Naive thymus-derived CD8-positive, alpha-beta T cell (primary cell): ENCODE measurements at regions not wholly inside any gene's neighbourhood (a gene's known extent, or its start where the extent isn't known, plus 50 kb on each side); places are given as distances from the start of the nearest gene placed in this dataset.
"Not testable (repeated sequence)": the region's sequence is repeated elsewhere in the genome, so short reads cannot be mapped to it uniquely, and the experiment has no call there.

Experiments
- ATAC-seq, 2 donors: fragments of 150-1000 bp; cut with Tn5 transposase in 1 of 2; sonication (Bioruptor Pico), chemical (Tn5 transposase) in 1 of 2; 1 replicate in 1 of 2; 2 replicates in 1 of 2; pipeline ENCODE4 v1.10.0; 2021; ENCODE audit warnings: mild to moderate bottlenecking in 2 of 2, moderate library complexity in 2 of 2
- POLR2A ChIA-PET: fragments of 350-600 bp; sonication (Branson Sonifier 250); formaldehyde crosslinking; loops from one replicate; lab custom pipeline; 2021; ENCODE audit warnings: antibody characterized with exemption; lab: Charles Lee
- DNase-seq, 10 donors: peaks; one replicate each; pipeline versions ENCODE4 v3.0.0 to v3.0.0-alpha.2; 2020 to 2022
- H3K27ac Mint-ChIP-seq, 10 donors: one replicate each; pipeline ENCODE4 v1.8.0; 2020 to 2022; ENCODE audit warnings: mild to moderate bottlenecking in 10 of 10, mixed read lengths in 10 of 10, moderate library complexity in 4 of 10, inconsistent platforms in 1 of 10
- H3K27me3 Mint-ChIP-seq, 5 donors: one replicate each; pipeline ENCODE4 v1.8.0; 2021 to 2022; ENCODE audit warnings: mixed read lengths in 5 of 5
- H3K36me3 Mint-ChIP-seq, 3 donors: one replicate each; pipeline ENCODE4 v1.8.0; 2020 to 2022; ENCODE audit warnings: mixed read lengths in 3 of 3, mild to moderate bottlenecking in 2 of 3, inconsistent platforms in 1 of 3
- H3K4me1 Mint-ChIP-seq, 4 donors: one replicate each; pipeline ENCODE4 v1.8.0; 2021 to 2022; ENCODE audit warnings: mixed read lengths in 4 of 4
- H3K4me3 Mint-ChIP-seq, 10 donors: one replicate each; pipeline ENCODE4 v1.8.0; 2020 to 2022; ENCODE audit warnings: mild to moderate bottlenecking in 10 of 10, mixed read lengths in 10 of 10, moderate library complexity in 6 of 10, inconsistent platforms in 1 of 10
- H3K9me3 Mint-ChIP-seq, 9 donors: one replicate each; pipeline ENCODE4 v1.8.0; 2020 to 2022; ENCODE audit warnings: mixed read lengths in 9 of 9, mild to moderate bottlenecking in 3 of 9, inconsistent platforms in 1 of 9, moderate library complexity in 1 of 9

- H3K27ac Mint-ChIP-seq = no peak overlapping the region
- POLR2A ChIA-PET = no interaction called here
- peaks cover 0 to 9% (median 0%) of the 10 kb centered on the region in 9 donors for H3K9me3 Mint-ChIP-seq
- peaks cover 0 to 3% (median 1%) of the 10 kb centered on the region in 5 donors for H3K27me3 Mint-ChIP-seq
- H3K36me3 Mint-ChIP-seq = no peaks in the 10 kb centered on the region
- no peaks in the 10 kb centered on the region for H3K4me1 Mint-ChIP-seq
- no peak overlapping the region for H3K4me3 Mint-ChIP-seq
- ATAC-seq = no peak
- no peak for DNase-seq
These were observed 144.2 kb upstream of the RAPGEF2 start for GRCh38 chr4:158958489-158959270.

- Mint-ChIP-seq H3K27me3 (peaks cover 0 to 16% (median 3%) of the 10 kb centered on the region in 5 donors), H3K4me3 (no peak overlapping the region), H3K36me3 (peaks cover 0 to 5% (median 0%) of the 10 kb centered on the region in 3 donors), H3K27ac (no peak overlapping the region), H3K4me1 (no peaks in the 10 kb centered on the region), H3K9me3 (peaks cover 0 to 9% (median 0%) of the 10 kb centered on the region in 9 donors)
- POLR2A ChIA-PET = no interaction called here
- DNase-seq (no peak), ATAC-seq (no peak)
These were observed 140.5 kb upstream of the RAPGEF2 start for GRCh38 chr4:158962393-158962792.

- not testable (repeated sequence) for H3K9me3 Mint-ChIP-seq
- POLR2A ChIA-PET = interaction anchor here (0.5 to 0.6 kb wide), 2 partner anchors 20 to 179 kb away, joined by 3 to 9 read pairs; no protein-coding TSS in a partner anchor
These were observed 139.6 kb upstream of the RAPGEF2 start for GRCh38 chr4:158963282-158963681.

GRCh38 chr4:158964114-158964727 lies 138.7 kb upstream of the RAPGEF2 start:
- Mint-ChIP-seq H3K36me3 (peaks cover 0 to 5% (median 0%) of the 10 kb centered on the region in 3 donors), H3K4me1 (no peaks in the 10 kb centered on the region), H3K27ac (no peak overlapping the region), H3K4me3 (no peak overlapping the region), H3K9me3 (peaks cover 0 to 9% (median 0%) of the 10 kb centered on the region in 9 donors), H3K27me3 (peaks cover 0 to 16% (median 3%) of the 10 kb centered on the region in 5 donors)
- no peak for DNase-seq
- POLR2A ChIA-PET = no interaction called here
- ATAC-seq = no peak

More at GRCh38 chr4:158963282-158963681, 139.6 kb upstream of the RAPGEF2 start:
- not testable (repeated sequence) for H3K36me3 Mint-ChIP-seq, H3K4me3 Mint-ChIP-seq, H3K27ac Mint-ChIP-seq, ATAC-seq, H3K4me1 Mint-ChIP-seq, DNase-seq
- H3K27me3 Mint-ChIP-seq = peaks cover 0 to 16% (median 3%) of the 10 kb centered on the region in 5 donors

- DNase-seq (no peak), ATAC-seq (no peak)
- Mint-ChIP-seq H3K27ac (no peak overlapping the region), H3K27me3 (peaks cover 0 to 16% (median 3%) of the 10 kb centered on the region in 5 donors), H3K4me3 (no peak overlapping the region), H3K36me3 (peaks cover 0 to 5% (median 0%) of the 10 kb centered on the region in 3 donors), H3K4me1 (peaks cover 0 to 1% (median 0%) of the 10 kb centered on the region in 4 donors), H3K9me3 (peaks cover 0 to 9% (median 0%) of the 10 kb centered on the region in 9 donors)
- POLR2A ChIA-PET = no interaction called here
These were observed 138.2 kb upstream of the RAPGEF2 start for GRCh38 chr4:158964728-158965124.

- POLR2A ChIA-PET = no interaction called here
- H3K36me3 Mint-ChIP-seq = peaks cover 0 to 5% (median 0%) of the 10 kb centered on the region in 3 donors
- no peak overlapping the region for H3K4me3 Mint-ChIP-seq
- H3K9me3 Mint-ChIP-seq = peaks cover 0 to 9% (median 0%) of the 10 kb centered on the region in 9 donors
- H3K27me3 Mint-ChIP-seq = peaks cover 0 to 16% (median 3%) of the 10 kb centered on the region in 5 donors
- no peak for DNase-seq
- peaks cover 0 to 2% (median 0%) of the 10 kb centered on the region in 4 donors for H3K4me1 Mint-ChIP-seq
- no peak for ATAC-seq
- no peak overlapping the region for H3K27ac Mint-ChIP-seq
These were observed 137.7 kb upstream of the RAPGEF2 start for GRCh38 chr4:158965226-158965625.

- H3K9me3 Mint-ChIP-seq = peaks cover 0 to 9% (median 0%) of the 10 kb centered on the region in 9 donors
- H3K36me3 Mint-ChIP-seq = peaks cover 0 to 5% (median 0%) of the 10 kb centered on the region in 3 donors
- peaks cover 0 to 16% (median 3%) of the 10 kb centered on the region in 5 donors for H3K27me3 Mint-ChIP-seq
- H3K4me1 Mint-ChIP-seq = peaks cover 0 to 2% (median 0%) of the 10 kb centered on the region in 4 donors
- DNase-seq (no peak), ATAC-seq (no peak)
- POLR2A ChIA-PET = no interaction called here
- H3K4me3 Mint-ChIP-seq = no peak overlapping the region
- H3K27ac Mint-ChIP-seq = no peak overlapping the region
These were observed 136.8 kb upstream of the RAPGEF2 start for GRCh38 chr4:158966091-158966490.

- Mint-ChIP-seq H3K27ac (no peak overlapping the region), H3K4me3 (no peak overlapping the region), H3K9me3 (peaks cover 0 to 9% (median 0%) of the 10 kb centered on the region in 9 donors), H3K27me3 (peaks cover 0 to 10% (median 2%) of the 10 kb centered on the region in 5 donors), H3K36me3 (peaks cover 0 to 5% (median 0%) of the 10 kb centered on the region in 3 donors), H3K4me1 (peaks cover 0 to 2% (median 0%) of the 10 kb centered on the region in 4 donors)
- POLR2A ChIA-PET = no interaction called here
- DNase-seq (no peak), ATAC-seq (no peak)
These were observed 133.9 kb upstream of the RAPGEF2 start for GRCh38 chr4:158968961-158969360.

- Mint-ChIP-seq H3K4me1 (peaks cover 0 to 2% (median 0%) of the 10 kb centered on the region in 4 donors), H3K4me3 (no peak overlapping the region), H3K27ac (no peak overlapping the region), H3K27me3 (peaks cover 0 to 1% (median 0%) of the 10 kb centered on the region in 5 donors), H3K36me3 (no peaks in the 10 kb centered on the region), H3K9me3 (no peaks in the 10 kb centered on the region)
- ATAC-seq = no peak
- POLR2A ChIA-PET = no interaction called here
- no peak for DNase-seq
These were observed 132.1 kb upstream of the RAPGEF2 start for GRCh38 chr4:158970812-158971211.

GRCh38 chr4:158974438-158974837 lies 128.4 kb upstream of the RAPGEF2 start:
- peaks cover 6 to 19% (median 10%) of the 10 kb centered on the region in 5 donors for H3K27me3 Mint-ChIP-seq
- H3K4me1 Mint-ChIP-seq, H3K4me3 Mint-ChIP-seq, H3K27ac Mint-ChIP-seq, ATAC-seq, H3K9me3 Mint-ChIP-seq, DNase-seq, POLR2A ChIA-PET, H3K36me3 Mint-ChIP-seq: not testable (repeated sequence)

GRCh38 chr4:158980711-158981110 lies 122.2 kb upstream of the RAPGEF2 start:
- peaks cover 0 to 19% (median 11%) of the 10 kb centered on the region in 9 donors for H3K9me3 Mint-ChIP-seq
- peaks cover 16 to 46% (median 28%) of the 10 kb centered on the region in 5 donors for H3K27me3 Mint-ChIP-seq
- H3K4me1 Mint-ChIP-seq, ATAC-seq, H3K36me3 Mint-ChIP-seq, POLR2A ChIA-PET, DNase-seq, H3K27ac Mint-ChIP-seq, H3K4me3 Mint-ChIP-seq: not testable (repeated sequence)

- H3K27me3 Mint-ChIP-seq = peaks cover 0 to 10% (median 2%) of the 10 kb centered on the region in 5 donors
- H3K9me3 Mint-ChIP-seq = peaks cover 0 to 10% (median 4%) of the 10 kb centered on the region in 9 donors
- POLR2A ChIA-PET = interaction anchor here (0.6 kb wide), 1 partner anchor 130 kb away, joined by 3 read pairs; no protein-coding TSS in a partner anchor
- ATAC-seq = no peak
- no peak overlapping the region for H3K4me3 Mint-ChIP-seq
- no peaks in the 10 kb centered on the region for H3K4me1 Mint-ChIP-seq
- no peak for DNase-seq
- H3K27ac Mint-ChIP-seq = peak overlapping the region in 1 of 10 donors; percentile 2
- no peaks in the 10 kb centered on the region for H3K36me3 Mint-ChIP-seq
These were observed 111.2 kb upstream of the RAPGEF2 start for GRCh38 chr4:158991534-158992155.
